Heart right ventricle (tissue), 16 donors: ENCODE measurements at regions not wholly inside any gene's neighbourhood (a gene's known extent, or its start where the extent isn't known, plus 50 kb on each side); places are given as distances from the start of the nearest gene placed in this dataset.

Experiments used
- ATAC-seq, 8 donors: fragments of 200-7000 bp; cut with Tn5 transposase; one replicate each; pipeline ENCODE4 v1.9.1; 2020; ENCODE audit warnings: mild to moderate bottlenecking in 8 of 8, moderate library complexity in 8 of 8, moderate number of reproducible peaks in 1 of 8
- DNase-seq, 2 donors: peaks; one replicate each; pipeline ENCODE4 v3.0.0-alpha.2; 2020
- H3K27ac ChIP-seq, 10 donors: fragments of 200-600 bp; sonication (generic) in 2 of 10; one replicate each; pipeline versions ENCODE4 v1.5.0 to v1.8.0; 2020 to 2022; ENCODE audit warnings: mild to moderate bottlenecking in 3 of 10
- H3K27me3 ChIP-seq, 7 donors: fragments of 200-600 bp; one replicate each; pipeline ENCODE4 v1.8.0; 2021 to 2022; ENCODE audit warnings: mild to moderate bottlenecking in 2 of 7
- H3K36me3 ChIP-seq, 9 donors: fragments of 200-600 bp; sonication (generic) in 1 of 9; one replicate each; pipeline versions ENCODE4 v1.5.0 to v1.8.0; 2020 to 2022; ENCODE audit warnings: mild to moderate bottlenecking in 2 of 9
- H3K4me1 ChIP-seq, 9 donors: fragments of 200-600 bp; sonication (generic) in 1 of 9; one replicate each; pipeline versions ENCODE4 v1.5.0 to v1.8.0; 2020 to 2022; ENCODE audit warnings: mild to moderate bottlenecking in 4 of 9
- H3K4me3 ChIP-seq, 10 donors: fragments of 200-600 bp; sonication (generic) in 2 of 10; one replicate each; pipeline versions ENCODE4 v1.5.0 to v1.8.0; 2020 to 2022; ENCODE audit warnings: mild to moderate bottlenecking in 7 of 10, moderate library complexity in 2 of 10
- H3K9me3 ChIP-seq, 11 donors: fragments of 200-600 bp in 10 of 11; sonication (generic) in 2 of 11; one replicate each; pipeline versions ENCODE4 v1.5.0 to v1.8.0; 2013 to 2022; ENCODE audit warnings: mild to moderate bottlenecking in 2 of 11, control low read depth in 1 of 11, moderate library complexity in 1 of 11
- CTCF ChIP-seq, 9 donors: fragments of 200-600 bp; sonication (generic) in 2 of 9; IDR thresholded peaks; one replicate each; pipeline versions ENCODE4 v1.5.0 to v1.8.0; 2021 to 2022; ENCODE audit warnings: antibody characterized with exemption in 9 of 9, mild to moderate bottlenecking in 5 of 9, moderate library complexity in 1 of 9
- WGBS, 2 donors: extraction: QIAGEN DNeasy Blood & Tissue Kit; methylation state at CpG; one replicate each; pipeline ENCODE4 v1.1.7; 2013; ENCODE audit warnings: inconsistent platforms in 1 of 2; 5-methylcytosine and 5-hydroxymethylcytosine counted together
- intact Hi-C, 10 donors: fragments of 100-400 bp; cut with DNase I; formaldehyde crosslinking; loops; one replicate each; pipeline versions ENCODE4 v1.11.1 to v1.14.2; 2022
- donor health status: Arrhythmogenic right ventricular cardiomyopathy.
- donor health status: ischemic (EF 13 %, LVEDD 7.1; RV severe dilation, severe dysfunction).
- donor health status: healthy with polysubstance abuse.
- donor health status: DM: no; HTN: yes; CAD: no.
- donor health status: DM: no; HTN: no; CAD: no.
- donor health status: ischemic (EF 25% LVEDD 6.9; RV normal size, moderate dysfunction).
- donor health status: ischemic (EF 25% LVEDD 5.7; RV mildly dilated, moderate dysfunction).
- donor health status: healthy.
- donor health status: DM: yes; HTN: yes; CAD: no.
- donor health status: Ischemic cardiomyopathy.
- donor health status: ischemic (EF 35%, LVEDD 5.7; RV mildly dilated, moderate dysfunction).
- donor health status: nonischemic (EF 11% LVEDD 7.7; RV severe dilation, severe dysfunction).
- donor health status: DM: yes; HTN: yes; CAD: no.
- donor health status: PGD.
- donor health status: ischemic (EF 29% LVEDD 5.4; RV normal size, mild dysfunction).
- donor health status: nonischemic (EF 23%, LVEDD 6.1; RV moderate dilation, normal function).

GRCh38 chr1:38559446-38560165 lies 300.0 kb downstream of the RRAGC start:
- no peak for TF ChIP-seq CTCF (IDR thresholded peaks at IDR 0.05)
- DNase-seq (no peak), ATAC-seq (peak in 3 of 8 donors; percentile 40 to 57 (median 41))
- intact Hi-C loops: no loop called here
- no peaks in the 10 kb centered on the region for H3K36me3 ChIP-seq
- H3K27ac ChIP-seq: no peak overlapping the region
- peaks cover 0 to 16% (median 8%) of the 10 kb centered on the region in 9 donors for H3K4me1 ChIP-seq
- 16 to 17% methylated on average over 33 of the region's 33 CpGs for WGBS, 2 donors
- no peaks in the 10 kb centered on the region for H3K9me3 ChIP-seq
- peaks cover 0 to 55% (median 42%) of the 10 kb centered on the region in 7 donors for H3K27me3 ChIP-seq
- H3K4me3 ChIP-seq: peak overlapping the region in 6 of 10 donors; percentile 3 to 24 (median 8)

- intact Hi-C loops: no loop called here
- H3K27ac ChIP-seq: no peak overlapping the region
- DNase-seq: no peak
Observed at GRCh38 chr1:38558500-38559445, 300.8 kb downstream of the RRAGC start.

GRCh38 chr1:38558055-38558454 lies 301.5 kb downstream of the RRAGC start:
- ATAC-seq (no peak), DNase-seq (no peak)
- TF ChIP-seq CTCF (IDR thresholded peaks at IDR 0.05): no peak
- WGBS, 2 donors: 80 to 81% methylated on average over 8 of the region's 8 CpGs
- H3K27me3 ChIP-seq: peaks cover 0 to 45% (median 32%) of the 10 kb centered on the region in 7 donors
- H3K4me1 ChIP-seq: peaks cover 0 to 16% (median 8%) of the 10 kb centered on the region in 9 donors
- H3K27ac ChIP-seq: no peak overlapping the region
- no peaks in the 10 kb centered on the region for H3K9me3 ChIP-seq
- H3K36me3 ChIP-seq: no peaks in the 10 kb centered on the region
- intact Hi-C loops: no loop called here
- no peak overlapping the region for H3K4me3 ChIP-seq

More at GRCh38 chr1:38558500-38559445, 300.8 kb downstream of the RRAGC start:
- WGBS, 2 donors: 42 to 51% methylated on average over 23 of the region's 23 CpGs
- Histone ChIP-seq H3K4me1 (peaks cover 0 to 16% (median 8%) of the 10 kb centered on the region in 9 donors), H3K27me3 (peaks cover 0 to 47% (median 34%) of the 10 kb centered on the region in 7 donors), H3K36me3 (no peaks in the 10 kb centered on the region), H3K4me3 (peak overlapping the region in 4 of 10 donors; percentile 3 to 24 (median 11)), H3K9me3 (no peaks in the 10 kb centered on the region)
- TF ChIP-seq CTCF (IDR thresholded peaks at IDR 0.05): no peak
- no peak for ATAC-seq

GRCh38 chr1:38555594-38555993 lies 304.0 kb downstream of the RRAGC start:
- no peak for TF ChIP-seq CTCF (IDR thresholded peaks at IDR 0.05)
- peaks cover 0 to 45% (median 24%) of the 10 kb centered on the region in 7 donors for H3K27me3 ChIP-seq

More at GRCh38 chr1:38555594-38555993, 304.0 kb downstream of the RRAGC start:
- WGBS, 2 donors: 43 to 45% methylated on average over 1 of the region's 1 CpG
- no peaks in the 10 kb centered on the region for H3K36me3 ChIP-seq
- ATAC-seq (no peak), DNase-seq (no peak)
- H3K27ac ChIP-seq: no peak overlapping the region
- intact Hi-C loops: no loop called here
- H3K9me3 ChIP-seq: no peaks in the 10 kb centered on the region
- no peak overlapping the region for H3K4me3 ChIP-seq
- peaks cover 0 to 14% (median 8%) of the 10 kb centered on the region in 9 donors for H3K4me1 ChIP-seq
